ENCODE measurements at regions not wholly inside any gene's neighbourhood (a gene's known extent, or its start where the extent isn't known, plus 50 kb on each side); places are given as distances from the start of the nearest gene placed in this dataset.

DNA sequence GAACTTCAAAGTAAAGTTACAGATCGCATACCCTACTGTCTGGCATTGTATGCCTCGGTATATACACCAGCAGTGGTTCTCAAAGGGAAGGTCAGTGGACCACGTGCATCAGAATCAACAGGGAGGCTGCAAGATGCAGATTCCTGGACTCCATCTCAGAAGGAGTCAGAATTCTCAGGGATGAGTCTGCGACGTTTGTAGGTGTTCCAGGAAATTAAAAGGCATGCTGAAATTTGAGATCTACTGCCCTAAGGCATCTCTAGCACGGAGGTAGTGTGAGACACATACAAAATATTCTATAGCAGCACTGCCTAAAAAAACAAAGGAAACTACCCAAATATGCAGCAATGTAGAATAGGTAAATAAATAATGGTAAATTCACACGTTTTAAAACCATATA lies 136.8 kb upstream of the BNIP2 start:
- TF ChIP-seq POLR2A (IDR thresholded peaks at IDR 0.05; ENCODE audit: low read depth, low read length) (no peak), SPI1 (IDR thresholded peaks at IDR 0.05; ENCODE audit: low read depth, low read length) (no peak), POU2F2 (IDR thresholded peaks at IDR 0.05; ENCODE audit: low read depth, low read length) (no peak), TAF1 (IDR thresholded peaks at IDR 0.05; ENCODE audit: low read depth, low read length) (no peak), PAX5 (IDR thresholded peaks at IDR 0.05; ENCODE audit: insufficient read depth, low read length, severe bottlenecking) (no peak)

All from GM12891 (cell line).